WI38 (cell line): ENCODE measurements at regions not wholly inside any gene's neighbourhood (a gene's known extent, or its start where the extent isn't known, plus 50 kb on each side); places are given as distances from the start of the nearest gene placed in this dataset.
"Not testable (repeated sequence)": the region's sequence is repeated elsewhere in the genome, so short reads cannot be mapped to it uniquely, and the experiment has no call there.

Experiments used
- H3K4me3 ChIP-seq: 2 replicates; pipeline ENCODE4 v1.5.1; 2011; ENCODE audit warnings: low read depth, mild to moderate bottlenecking, control low read depth, low read length
- TF ChIP-seq, protein P1 (sequence below): IDR thresholded peaks from 2 replicates; pipeline ENCODE4 v1.5.1; 2012; ENCODE audit warnings: low read depth, mild to moderate bottlenecking, control low read depth, low read length

DNA sequence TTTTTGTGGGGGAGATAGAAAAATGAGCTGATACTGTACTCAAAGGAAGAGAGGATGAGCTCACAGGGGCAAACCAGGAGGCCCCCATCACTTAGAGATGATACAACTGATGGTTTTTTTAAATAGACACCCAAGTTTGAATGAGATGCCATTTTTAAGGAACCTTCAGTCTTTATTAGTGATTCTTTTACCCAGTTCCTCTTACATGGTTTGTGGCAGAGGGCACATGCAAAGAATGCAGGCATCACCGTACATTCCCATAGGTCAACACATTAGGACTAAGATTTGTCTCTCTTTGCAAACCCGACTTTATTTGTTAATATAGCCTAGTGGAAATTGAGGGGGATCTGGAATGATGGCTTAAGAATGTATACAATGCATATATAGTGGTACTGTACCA is 250.9 kb downstream of the ASXL3 start:
- TF ChIP-seq, protein P1, sequence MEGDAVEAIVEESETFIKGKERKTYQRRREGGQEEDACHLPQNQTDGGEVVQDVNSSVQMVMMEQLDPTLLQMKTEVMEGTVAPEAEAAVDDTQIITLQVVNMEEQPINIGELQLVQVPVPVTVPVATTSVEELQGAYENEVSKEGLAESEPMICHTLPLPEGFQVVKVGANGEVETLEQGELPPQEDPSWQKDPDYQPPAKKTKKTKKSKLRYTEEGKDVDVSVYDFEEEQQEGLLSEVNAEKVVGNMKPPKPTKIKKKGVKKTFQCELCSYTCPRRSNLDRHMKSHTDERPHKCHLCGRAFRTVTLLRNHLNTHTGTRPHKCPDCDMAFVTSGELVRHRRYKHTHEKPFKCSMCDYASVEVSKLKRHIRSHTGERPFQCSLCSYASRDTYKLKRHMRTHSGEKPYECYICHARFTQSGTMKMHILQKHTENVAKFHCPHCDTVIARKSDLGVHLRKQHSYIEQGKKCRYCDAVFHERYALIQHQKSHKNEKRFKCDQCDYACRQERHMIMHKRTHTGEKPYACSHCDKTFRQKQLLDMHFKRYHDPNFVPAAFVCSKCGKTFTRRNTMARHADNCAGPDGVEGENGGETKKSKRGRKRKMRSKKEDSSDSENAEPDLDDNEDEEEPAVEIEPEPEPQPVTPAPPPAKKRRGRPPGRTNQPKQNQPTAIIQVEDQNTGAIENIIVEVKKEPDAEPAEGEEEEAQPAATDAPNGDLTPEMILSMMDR: no peak
- no peak overlapping the region for H3K4me3 ChIP-seq

DNA sequence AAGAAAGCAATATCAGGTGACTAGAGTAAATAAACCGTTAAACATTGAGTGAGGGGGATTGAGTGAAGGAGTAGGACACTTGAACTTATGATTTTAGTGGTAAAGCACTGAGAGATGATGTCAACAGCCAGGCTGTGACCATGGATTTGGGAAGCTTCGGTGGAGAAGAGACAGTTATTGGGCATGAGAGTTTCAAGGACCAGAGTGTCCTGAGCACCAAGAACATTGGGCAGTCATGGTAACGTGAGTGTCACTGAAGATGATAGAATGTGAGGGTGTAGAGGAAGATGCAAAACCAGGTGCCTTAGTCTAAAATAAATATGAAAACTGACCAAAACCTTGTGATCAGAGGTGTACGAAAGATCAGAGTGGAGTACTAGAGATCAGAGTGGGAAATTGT is 248.1 kb downstream of the ASXL3 start:
- TF ChIP-seq, protein P1: no peak
- H3K4me3 ChIP-seq: no peak overlapping the region

DNA sequence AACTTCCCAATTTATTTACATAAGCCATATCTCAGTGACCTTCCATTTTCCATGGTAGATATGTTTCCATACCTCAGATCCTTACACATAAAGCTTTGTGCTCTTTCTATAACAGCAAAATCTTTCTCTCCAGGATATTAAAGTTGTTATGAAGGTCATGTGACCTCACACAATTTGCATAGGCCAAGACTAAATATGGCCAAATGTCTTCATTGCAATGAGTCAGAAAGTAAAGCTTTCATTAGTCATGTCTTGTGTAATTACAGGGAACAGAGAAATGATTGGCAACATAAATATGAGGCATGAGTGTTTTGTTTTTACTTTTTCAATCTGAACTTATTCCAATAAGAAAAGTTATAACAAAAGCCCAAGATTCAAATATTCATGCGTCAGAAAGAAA is 243.5 kb downstream of the ASXL3 start:
- H3K4me3 ChIP-seq: no peak overlapping the region
- TF ChIP-seq, protein P1: no peak

DNA sequence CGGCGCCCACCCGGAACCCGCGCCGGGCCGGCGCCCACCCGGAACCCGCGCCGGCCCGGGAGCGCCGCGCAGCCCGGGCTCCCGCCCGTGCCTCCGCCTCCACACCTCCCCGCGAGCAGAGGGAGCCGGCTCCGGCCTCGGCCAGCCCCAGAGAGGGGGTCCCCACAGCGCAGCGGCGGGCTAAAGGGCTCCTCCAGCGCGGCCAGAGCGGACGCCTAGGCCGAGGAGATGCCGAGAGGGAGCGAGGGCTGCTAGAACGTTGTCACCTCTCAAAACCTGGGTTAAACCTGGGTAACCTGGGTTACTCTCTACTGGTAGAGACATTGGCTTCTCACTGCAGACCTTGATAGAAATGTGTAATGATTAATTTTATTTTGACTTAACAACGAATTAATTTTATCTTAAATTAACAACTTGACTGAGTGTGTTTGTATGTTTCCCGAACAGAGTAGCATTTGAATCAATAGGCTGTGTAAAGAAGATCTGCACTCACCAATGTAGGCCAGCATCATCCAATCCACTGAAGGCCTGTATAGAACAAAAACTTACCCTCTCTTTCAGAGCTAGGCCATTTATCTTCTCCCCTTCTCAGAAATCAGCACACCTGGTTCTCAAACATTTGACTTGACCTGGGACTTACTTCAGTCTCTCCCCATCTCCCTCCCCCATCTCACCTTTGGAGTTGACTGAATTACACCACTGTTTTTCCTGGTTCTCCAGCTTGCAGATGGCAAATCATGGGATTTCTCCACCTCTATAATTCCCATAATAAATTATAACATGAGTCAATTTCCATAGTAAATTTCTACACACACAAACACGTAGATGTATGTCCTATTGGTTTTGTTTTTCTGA is 242.7 kb downstream of the ASXL3 start:
- TF ChIP-seq, protein P1: no peak
- H3K4me3 ChIP-seq: no peak overlapping the region

DNA sequence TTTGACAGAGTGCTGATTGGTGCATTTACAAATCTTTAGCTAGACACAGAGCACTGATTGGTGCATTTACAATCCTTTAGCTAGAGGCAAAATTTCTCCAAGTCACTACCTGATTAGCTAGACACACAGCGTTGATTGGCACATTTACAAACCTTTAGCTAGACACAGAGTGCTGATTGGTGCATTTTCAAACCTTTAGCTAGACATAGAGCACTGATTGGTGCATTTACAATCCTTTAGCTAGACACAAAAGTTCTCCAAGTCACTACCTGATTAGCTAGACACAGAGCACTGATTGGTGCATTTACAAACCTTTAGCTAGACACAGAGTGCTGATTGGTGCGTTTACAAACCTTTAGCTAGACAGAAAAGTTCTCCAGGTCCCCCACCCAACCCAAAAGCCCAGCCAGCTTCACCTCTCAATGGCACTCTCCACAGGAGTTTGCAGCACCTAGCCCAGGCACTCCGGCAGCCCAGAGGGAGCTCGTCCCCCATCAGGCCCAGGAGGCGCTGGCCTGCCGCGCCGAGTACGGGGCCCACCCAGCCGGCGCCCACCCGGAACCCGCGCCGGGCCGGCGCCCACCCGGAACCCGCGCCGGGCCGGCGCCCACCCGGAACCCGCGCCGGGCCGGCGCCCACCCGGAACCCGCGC is 241.8 kb downstream of the ASXL3 start:
- not testable (repeated sequence) for H3K4me3 ChIP-seq

DNA sequence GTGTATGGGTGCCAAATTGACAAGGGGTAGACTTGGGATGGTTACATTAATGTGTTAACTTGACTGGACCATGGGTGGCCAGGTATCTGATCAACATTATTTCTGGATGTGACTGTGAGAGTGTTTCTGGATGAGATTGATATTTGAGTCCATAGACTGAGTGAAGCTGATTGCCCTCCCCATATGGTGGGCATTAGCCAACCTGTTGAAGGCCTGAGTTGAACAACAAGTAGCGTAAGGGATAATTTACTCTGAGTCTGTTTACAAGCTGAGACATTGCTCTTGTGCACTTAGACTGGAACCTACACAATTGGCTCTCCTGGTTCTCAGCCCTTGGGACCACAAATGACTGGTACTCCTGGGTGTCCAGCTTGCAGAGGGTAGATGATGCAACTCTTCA is 240.1 kb downstream of the ASXL3 start:
- no peak overlapping the region for H3K4me3 ChIP-seq
- TF ChIP-seq, protein P1: no peak

DNA sequence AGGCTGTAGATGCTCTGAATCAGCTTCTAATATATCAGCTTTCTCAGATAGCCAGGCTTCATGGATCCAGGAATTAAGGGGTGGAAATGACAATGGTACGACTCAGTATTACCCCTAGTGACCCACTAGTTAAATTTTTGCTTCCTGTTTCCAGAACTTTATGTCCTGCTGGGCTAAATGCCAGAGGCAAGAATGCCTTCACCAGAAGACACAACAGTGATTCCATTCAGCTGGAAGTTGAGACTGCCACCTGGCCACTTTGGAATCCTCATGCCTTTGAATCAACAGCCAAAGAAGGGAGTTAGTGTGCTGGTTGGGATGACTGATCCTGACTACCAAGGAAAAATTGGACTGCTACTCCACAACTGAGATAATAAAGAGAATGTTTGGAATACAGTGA is 239.1 kb downstream of the ASXL3 start:
- H3K4me3 ChIP-seq: no peak overlapping the region
- TF ChIP-seq, protein P1: no peak
